Neuronal stem cell (in vitro differentiated cells): ENCODE measurements at regions not wholly inside any gene's neighbourhood (a gene's known extent, or its start where the extent isn't known, plus 50 kb on each side); places are given as distances from the start of the nearest gene placed in this dataset.

Experiments used
- DNase-seq: peaks from one replicate; pipeline ENCODE4 v3.0.0-alpha.2; 2013; ENCODE audit warnings: low spot score
- H2AFZ ChIP-seq: one replicate; pipeline ENCODE4 v1.6.1; 2013; ENCODE audit warnings: mild to moderate bottlenecking, low read length, inconsistent platforms
- H2AK5ac ChIP-seq: 2 replicates; pipeline ENCODE4 v1.6.1; 2013; ENCODE audit warnings: low read depth, mild to moderate bottlenecking, inconsistent platforms, low read length, moderate library complexity, mixed read lengths
- H2BK120ac ChIP-seq: 2 replicates; pipeline ENCODE4 v1.6.1; 2013; ENCODE audit warnings: low read depth, mild to moderate bottlenecking, inconsistent platforms, low read length, moderate library complexity, mixed read lengths
- H2BK12ac ChIP-seq: one replicate; pipeline ENCODE4 v1.6.1; 2013; ENCODE audit warnings: low read length, inconsistent platforms
- H2BK15ac ChIP-seq: 2 replicates; pipeline ENCODE4 v1.6.1; 2013; ENCODE audit warnings: mild to moderate bottlenecking, low read length, inconsistent platforms, mixed read lengths
- H2BK5ac ChIP-seq: one replicate; pipeline ENCODE4 v1.6.1; 2013; ENCODE audit warnings: inconsistent platforms, mild to moderate bottlenecking, low read length, moderate library complexity
- H3K14ac ChIP-seq: one replicate; pipeline ENCODE4 v1.6.1; 2013; ENCODE audit warnings: low read length, inconsistent platforms
- H3K18ac ChIP-seq: 2 replicates; pipeline ENCODE4 v1.6.1; 2013; ENCODE audit warnings: low read length, inconsistent platforms
- H3K23ac ChIP-seq: 2 replicates; pipeline ENCODE4 v1.6.1; 2013; ENCODE audit warnings: low read depth, mild to moderate bottlenecking, mixed read lengths, low read length, inconsistent platforms; ENCODE audit not compliant: poor library complexity
- H3K27ac ChIP-seq: replicated peaks from 3 replicates; pipeline ENCODE4 v1.5.1; 2013; ENCODE audit warnings: low read length, inconsistent platforms
- H3K27me3 ChIP-seq, 3 experiments: 2 replicates each; pipeline ENCODE4 v1.6.1; 2013; ENCODE audit warnings: low read length in 3 of 3, mild to moderate bottlenecking in 2 of 3, inconsistent platforms in 1 of 3, low read depth in 1 of 3, mixed read lengths in 1 of 3, moderate library complexity in 1 of 3; ENCODE audit not compliant: control insufficient read depth in 3 of 3, insufficient read depth in 3 of 3
- H3K36me3 ChIP-seq, 2 donors: replicated peaks in 1 of 2; 2 replicates each; pipeline ENCODE4 v1.6.1; 2013; ENCODE audit warnings: low read length in 2 of 2; ENCODE audit not compliant: control insufficient read depth in 2 of 2, insufficient read depth in 2 of 2
- H3K4ac ChIP-seq: 2 replicates; pipeline ENCODE4 v1.6.1; 2013; ENCODE audit warnings: inconsistent platforms, mild to moderate bottlenecking, low read length, moderate library complexity
- H3K4me1 ChIP-seq, 2 donors: 1 replicate in 1 of 2; 2 replicates in 1 of 2; pipeline ENCODE4 v1.6.1; 2013; ENCODE audit warnings: low read length in 2 of 2, low read depth in 1 of 2; ENCODE audit not compliant: control insufficient read depth in 2 of 2, insufficient read depth in 1 of 2
- H3K4me2 ChIP-seq: one replicate; pipeline ENCODE4 v1.6.1; 2013; ENCODE audit warnings: mild to moderate bottlenecking, low read length, inconsistent platforms; ENCODE audit not compliant: insufficient read depth, poor library complexity, severe bottlenecking
- H3K4me3 ChIP-seq, 2 donors: 2 replicates each; pipeline ENCODE4 v1.5.1; 2013; ENCODE audit warnings: low read length in 2 of 2, mild to moderate bottlenecking in 2 of 2, inconsistent platforms in 1 of 2, moderate library complexity in 1 of 2
- H3K79me1 ChIP-seq: one replicate; pipeline ENCODE4 v1.6.1; 2013; ENCODE audit warnings: low read depth, mild to moderate bottlenecking, inconsistent platforms, low read length, moderate library complexity
- H3K9ac ChIP-seq: one replicate; pipeline ENCODE4 v1.6.1; 2013; ENCODE audit warnings: mild to moderate bottlenecking, low read depth, low read length, inconsistent platforms; ENCODE audit not compliant: poor library complexity
- H3K9me3 ChIP-seq, 2 donors: replicated peaks in 1 of 2; 2 replicates each; pipeline versions ENCODE3 to v1.6.1; 2013; ENCODE audit warnings: low read length in 2 of 2, mild to moderate bottlenecking in 2 of 2, inconsistent platforms in 1 of 2, low read depth in 1 of 2, mixed read lengths in 1 of 2, moderate library complexity in 1 of 2; ENCODE audit not compliant: control insufficient read depth in 2 of 2, insufficient read depth in 1 of 2
- H4K8ac ChIP-seq: one replicate; pipeline ENCODE4 v1.6.1; 2013; ENCODE audit warnings: low read depth, mild to moderate bottlenecking, inconsistent platforms, low read length, moderate library complexity
- H4K91ac ChIP-seq: one replicate; pipeline ENCODE4 v1.6.1; 2013; ENCODE audit warnings: low read length, low read depth, mild to moderate bottlenecking, inconsistent platforms; ENCODE audit not compliant: poor library complexity
- WGBS, 2 donors: extraction: QIAGEN DNeasy Blood & Tissue Kit; methylation state at CpG; one replicate each; pipeline ENCODE4 v1.1.7; 2013; ENCODE audit warnings: missing lambda C conversion rate in 2 of 2, mixed read lengths in 1 of 2; ENCODE audit not compliant: insufficient read length in 2 of 2, insufficient replicate concordance in 1 of 2; ENCODE audit errors: extremely low coverage in 2 of 2; 5-methylcytosine and 5-hydroxymethylcytosine counted together

DNA sequence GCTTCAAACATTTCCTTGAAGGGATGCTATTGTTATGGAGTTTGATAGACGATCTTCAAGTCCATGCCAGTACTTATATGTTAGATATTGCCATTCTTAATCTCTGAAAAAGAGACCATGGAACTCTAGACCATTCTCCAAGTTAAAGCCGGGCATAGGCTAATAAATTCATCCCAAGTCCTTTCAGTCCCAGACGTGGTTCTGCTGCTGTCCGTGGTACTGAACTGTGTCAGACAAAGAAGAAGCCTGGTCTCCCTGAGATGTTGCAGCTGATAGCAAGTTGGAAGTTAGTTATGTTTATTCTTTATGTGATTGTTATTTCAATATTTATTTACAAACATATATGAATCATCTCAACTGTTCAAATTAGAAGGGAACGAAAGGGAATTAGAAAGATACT, 158.7 kb downstream of the NMUR2 start:
- Histone ChIP-seq H3K4ac (no peak overlapping the region), H2AK5ac (no peak overlapping the region), H3K9me3 (no peaks in the 10 kb centered on the region), H3K14ac (no peak overlapping the region), H3K18ac (no peak overlapping the region), H3K36me3 (no peaks in the 10 kb centered on the region), H4K91ac (no peak overlapping the region), H4K8ac (no peak overlapping the region), H2BK15ac (no peak overlapping the region), H3K23ac (no peak overlapping the region), H2BK12ac (no peak overlapping the region), H3K79me1 (no peaks in the 10 kb centered on the region), H3K4me3 (no peak overlapping the region), H3K9ac (no peak overlapping the region), H2BK120ac (no peak overlapping the region), H2AFZ (no peak overlapping the region), H3K4me1 (no peaks in the 10 kb centered on the region), H3K27me3 (no peaks in the 10 kb centered on the region), H2BK5ac (no peak overlapping the region), H3K27ac (no peak overlapping the region), H3K4me2 (no peak overlapping the region)
- peak; percentile 71 for DNase-seq
- WGBS, 2 donors = no CpG with 5 or more reads among the region's 5 CpGs

DNA sequence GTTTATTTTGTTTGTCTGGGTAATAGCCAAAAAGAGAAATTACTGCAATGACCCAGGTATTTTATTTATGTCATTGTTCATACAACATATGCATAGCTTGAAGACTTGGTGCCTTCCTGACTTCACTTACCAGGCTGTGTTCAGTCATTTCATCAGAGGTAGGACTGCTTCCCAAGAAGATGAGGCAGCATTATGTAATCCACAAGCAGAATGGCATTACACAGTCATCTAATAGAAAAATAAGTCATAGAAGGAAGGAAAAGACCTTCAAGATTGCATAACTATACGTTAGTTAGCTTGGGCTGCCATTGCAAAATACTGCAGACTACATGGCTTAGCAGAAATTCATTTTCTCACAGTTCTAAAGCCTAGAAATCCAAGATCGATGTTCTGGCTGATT, 167.5 kb downstream of the NMUR2 start:
- Histone ChIP-seq H3K18ac (no peak overlapping the region), H3K4me2 (no peak overlapping the region), H3K9me3 (no peaks in the 10 kb centered on the region), H3K9ac (no peak overlapping the region), H3K4me1 (no peaks in the 10 kb centered on the region), H3K4ac (no peak overlapping the region), H2BK5ac (no peak overlapping the region), H2AK5ac (no peak overlapping the region), H3K79me1 (no peaks in the 10 kb centered on the region), H3K23ac (no peak overlapping the region), H2AFZ (no peak overlapping the region), H3K4me3 (no peak overlapping the region), H2BK12ac (no peak overlapping the region), H3K36me3 (no peaks in the 10 kb centered on the region), H4K8ac (no peak overlapping the region), H3K27ac (no peak overlapping the region), H2BK15ac (no peak overlapping the region), H2BK120ac (no peak overlapping the region), H3K27me3 (no peaks in the 10 kb centered on the region), H3K14ac (no peak overlapping the region), H4K91ac (no peak overlapping the region)
- no peak for DNase-seq
- WGBS, 2 donors = no CpG with 5 or more reads among the region's 2 CpGs

GRCh38 chr5:152226191-152226590, 178.9 kb downstream of the NMUR2 start:
- Histone ChIP-seq H3K27me3 (no peaks in the 10 kb centered on the region), H4K91ac (no peak overlapping the region), H2BK12ac (no peak overlapping the region), H3K9me3 (no peaks in the 10 kb centered on the region), H3K4ac (no peak overlapping the region), H3K4me1 (no peaks in the 10 kb centered on the region), H3K4me2 (no peak overlapping the region), H3K79me1 (no peaks in the 10 kb centered on the region), H2AFZ (no peak overlapping the region), H3K18ac (no peak overlapping the region), H3K36me3 (no peaks in the 10 kb centered on the region), H3K23ac (no peak overlapping the region), H2BK15ac (no peak overlapping the region), H2BK120ac (no peak overlapping the region), H3K27ac (no peak overlapping the region), H3K4me3 (no peak overlapping the region), H2BK5ac (no peak overlapping the region), H3K14ac (no peak overlapping the region), H3K9ac (no peak overlapping the region), H2AK5ac (no peak overlapping the region), H4K8ac (no peak overlapping the region)
- DNase-seq = no peak
- WGBS, 2 donors = no CpG with 5 or more reads among the region's 7 CpGs

GRCh38 chr5:152221721-152222629, 183.1 kb downstream of the NMUR2 start:
- H3K14ac ChIP-seq = no peak overlapping the region
- no peak overlapping the region for H3K18ac ChIP-seq
- no peak overlapping the region for H3K9ac ChIP-seq
- H3K79me1 ChIP-seq = no peaks in the 10 kb centered on the region
- no peak overlapping the region for H2AFZ ChIP-seq
- no peak overlapping the region for H4K91ac ChIP-seq
- H3K4me1 ChIP-seq = no peaks in the 10 kb centered on the region
- no peak overlapping the region for H2BK12ac ChIP-seq
- no peak overlapping the region for H4K8ac ChIP-seq
- H3K4me2 ChIP-seq = no peak overlapping the region
- H3K4me3 ChIP-seq = no peak overlapping the region
- H2AK5ac ChIP-seq = no peak overlapping the region
- no peak overlapping the region for H2BK15ac ChIP-seq
- no peaks in the 10 kb centered on the region for H3K36me3 ChIP-seq
- H2BK5ac ChIP-seq = no peak overlapping the region
- no CpG with 5 or more reads among the region's 5 CpGs for WGBS, 2 donors
- no peak overlapping the region for H3K4ac ChIP-seq
- no peak overlapping the region for H2BK120ac ChIP-seq
- no peaks in the 10 kb centered on the region for H3K27me3 ChIP-seq
- no peak for DNase-seq
- no peak overlapping the region for H3K27ac ChIP-seq
- H3K23ac ChIP-seq = no peak overlapping the region
- H3K9me3 ChIP-seq = no peaks in the 10 kb centered on the region
